Type B pancreatic cell (in vitro differentiated cells): ENCODE measurements at regions not wholly inside any gene's neighbourhood (a gene's known extent, or its start where the extent isn't known, plus 50 kb on each side); places are given as distances from the start of the nearest gene placed in this dataset.

Source experiments
- DNase-seq: peaks from one replicate; pipeline ENCODE4 v3.0.0; 2021; ENCODE audit warnings: mixed read lengths; ENCODE audit not compliant: unreplicated experiment; ENCODE audit errors: extremely low spot score
- H3K27ac Mint-ChIP-seq: 2 replicates; pipeline ENCODE4 v1.8.0; 2021; ENCODE audit warnings: mild to moderate bottlenecking, mixed read lengths
- H3K27me3 Mint-ChIP-seq: 2 replicates; pipeline ENCODE4 v1.8.0; 2021; ENCODE audit warnings: mixed read lengths
- H3K36me3 Mint-ChIP-seq: 2 replicates; pipeline ENCODE4 v1.8.0; 2021; ENCODE audit warnings: mixed read lengths
- H3K4me1 Mint-ChIP-seq: one replicate; pipeline ENCODE4 v1.8.0; 2021; ENCODE audit warnings: mixed read lengths; ENCODE audit not compliant: unreplicated experiment
- H3K4me3 Mint-ChIP-seq: 2 replicates; pipeline ENCODE4 v1.8.0; 2021; ENCODE audit warnings: mild to moderate bottlenecking, mixed read lengths
- H3K9me3 Mint-ChIP-seq: 2 replicates; pipeline ENCODE4 v1.8.0; 2021; ENCODE audit warnings: mixed read lengths
- TF ChIP-seq, protein P1 (sequence below): fragments of 200-600 bp; sonication (generic); conservative IDR thresholded peaks from 2 replicates; pipeline ENCODE4 v1.5.0; 2021; ENCODE audit warnings: antibody characterized with exemption, mild to moderate bottlenecking

DNA sequence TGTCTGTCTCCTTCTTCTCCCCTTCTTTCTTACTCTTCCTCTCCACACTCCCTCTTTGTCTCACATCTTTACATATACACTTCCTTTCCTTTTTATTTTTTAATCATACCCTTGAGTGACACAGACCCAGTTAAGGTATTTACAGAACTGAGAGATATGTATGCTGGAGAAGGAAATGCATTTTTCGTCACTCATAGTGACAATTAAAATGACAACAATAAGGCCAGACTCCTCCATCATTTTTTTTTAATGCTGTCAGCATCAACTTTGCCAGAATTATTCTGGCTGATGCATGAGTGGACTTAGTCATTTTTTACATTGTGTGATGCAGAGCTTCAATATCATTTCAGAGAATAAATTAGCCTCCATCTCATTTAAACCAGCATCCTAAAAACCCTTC is 272.9 kb downstream of the TMEM38B start:
- no peak for DNase-seq
- Mint-ChIP-seq H3K4me3 (no peak overlapping the region), H3K27me3 (no peaks in the 10 kb centered on the region), H3K4me1 (peaks cover 16% of the 10 kb centered on the region), H3K9me3 (no peaks in the 10 kb centered on the region), H3K36me3 (no peaks in the 10 kb centered on the region), H3K27ac (no peak overlapping the region)
- TF ChIP-seq, protein P1, sequence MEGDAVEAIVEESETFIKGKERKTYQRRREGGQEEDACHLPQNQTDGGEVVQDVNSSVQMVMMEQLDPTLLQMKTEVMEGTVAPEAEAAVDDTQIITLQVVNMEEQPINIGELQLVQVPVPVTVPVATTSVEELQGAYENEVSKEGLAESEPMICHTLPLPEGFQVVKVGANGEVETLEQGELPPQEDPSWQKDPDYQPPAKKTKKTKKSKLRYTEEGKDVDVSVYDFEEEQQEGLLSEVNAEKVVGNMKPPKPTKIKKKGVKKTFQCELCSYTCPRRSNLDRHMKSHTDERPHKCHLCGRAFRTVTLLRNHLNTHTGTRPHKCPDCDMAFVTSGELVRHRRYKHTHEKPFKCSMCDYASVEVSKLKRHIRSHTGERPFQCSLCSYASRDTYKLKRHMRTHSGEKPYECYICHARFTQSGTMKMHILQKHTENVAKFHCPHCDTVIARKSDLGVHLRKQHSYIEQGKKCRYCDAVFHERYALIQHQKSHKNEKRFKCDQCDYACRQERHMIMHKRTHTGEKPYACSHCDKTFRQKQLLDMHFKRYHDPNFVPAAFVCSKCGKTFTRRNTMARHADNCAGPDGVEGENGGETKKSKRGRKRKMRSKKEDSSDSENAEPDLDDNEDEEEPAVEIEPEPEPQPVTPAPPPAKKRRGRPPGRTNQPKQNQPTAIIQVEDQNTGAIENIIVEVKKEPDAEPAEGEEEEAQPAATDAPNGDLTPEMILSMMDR = no peak

DNA sequence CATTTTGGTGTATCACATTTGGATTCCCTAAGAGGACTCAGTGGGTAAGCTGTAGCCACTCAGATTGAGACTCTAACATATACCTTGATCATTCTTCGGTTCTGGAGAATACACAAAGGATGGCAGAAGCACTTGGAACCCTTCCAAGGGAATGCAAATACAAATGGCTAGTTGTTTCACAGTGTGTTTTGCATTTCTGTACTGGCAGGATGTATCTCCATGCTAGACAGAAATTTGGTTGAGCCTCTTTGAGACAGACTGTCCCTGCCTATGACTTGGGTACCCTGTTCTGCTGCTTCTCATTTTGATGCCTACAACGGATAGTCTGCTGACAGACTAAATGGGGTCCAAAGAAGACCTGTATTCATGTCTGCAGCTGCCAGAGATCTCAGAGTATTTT is 273.5 kb downstream of the TMEM38B start:
- Mint-ChIP-seq H3K36me3 (no peaks in the 10 kb centered on the region), H3K4me1 (peaks cover 21% of the 10 kb centered on the region), H3K4me3 (no peak overlapping the region), H3K27me3 (no peaks in the 10 kb centered on the region), H3K9me3 (no peaks in the 10 kb centered on the region), H3K27ac (no peak overlapping the region)
- no peak for DNase-seq
- TF ChIP-seq, protein P1 = no peak

DNA sequence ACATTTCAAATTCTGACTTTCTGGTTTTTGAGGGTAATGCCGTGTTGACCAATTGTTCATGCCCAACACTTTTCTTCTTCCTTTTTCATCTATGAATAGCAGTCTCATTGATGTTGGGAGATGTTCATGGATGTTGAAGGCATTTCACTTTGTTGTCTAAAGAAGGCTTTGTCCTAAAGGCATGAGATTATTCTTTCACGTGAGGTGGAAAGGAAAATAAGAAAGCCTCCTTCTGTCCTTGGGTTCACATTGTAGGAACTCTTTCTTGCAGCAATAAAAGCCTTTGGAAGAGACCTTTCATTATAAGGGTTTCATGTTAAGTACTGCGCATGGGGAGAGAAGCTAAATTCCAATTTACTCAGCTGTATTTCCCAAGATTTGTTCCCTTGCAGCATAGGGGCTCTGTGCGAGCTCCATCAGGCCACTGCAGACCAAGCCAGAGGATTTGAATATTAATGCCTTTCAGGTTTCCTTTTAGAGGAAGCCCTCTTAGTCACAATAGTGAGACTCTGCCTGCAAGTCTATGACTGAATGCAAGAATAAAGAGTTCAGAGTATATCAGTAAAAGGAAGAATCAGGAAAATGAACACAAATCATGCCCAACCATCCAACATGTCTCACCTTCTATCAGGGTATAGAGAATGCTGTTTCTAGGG is 274.6 kb downstream of the TMEM38B start:
- Mint-ChIP-seq H3K9me3 (no peaks in the 10 kb centered on the region), H3K36me3 (no peaks in the 10 kb centered on the region), H3K4me1 (peaks cover 25% of the 10 kb centered on the region), H3K27me3 (no peaks in the 10 kb centered on the region), H3K27ac (no peak overlapping the region), H3K4me3 (no peak overlapping the region)
- TF ChIP-seq, protein P1 = no peak
- DNase-seq = no peak

DNA sequence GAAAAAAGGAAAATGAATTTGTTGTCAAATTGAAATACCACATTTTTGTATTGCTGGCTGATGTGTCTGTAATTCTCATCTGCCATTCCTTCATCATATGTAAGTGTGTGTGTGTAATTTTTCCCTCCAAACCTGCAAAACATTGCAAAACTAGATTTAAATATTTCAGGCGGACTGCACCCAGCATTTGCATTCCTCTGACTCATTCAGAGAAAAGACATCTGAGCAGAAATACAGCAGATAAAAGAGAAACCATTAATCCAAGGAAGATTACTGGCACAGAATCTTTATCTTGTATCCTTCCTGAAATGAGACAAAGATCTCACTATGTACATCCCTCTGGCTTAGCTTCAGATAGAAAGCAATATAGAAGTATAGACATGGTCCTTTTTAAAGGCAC is 275.3 kb downstream of the TMEM38B start:
- Mint-ChIP-seq H3K4me3 (no peak overlapping the region), H3K4me1 (peaks cover 25% of the 10 kb centered on the region), H3K36me3 (no peaks in the 10 kb centered on the region), H3K9me3 (no peaks in the 10 kb centered on the region), H3K27ac (no peak overlapping the region), H3K27me3 (no peaks in the 10 kb centered on the region)
- TF ChIP-seq, protein P1 = no peak
- no peak for DNase-seq

DNA sequence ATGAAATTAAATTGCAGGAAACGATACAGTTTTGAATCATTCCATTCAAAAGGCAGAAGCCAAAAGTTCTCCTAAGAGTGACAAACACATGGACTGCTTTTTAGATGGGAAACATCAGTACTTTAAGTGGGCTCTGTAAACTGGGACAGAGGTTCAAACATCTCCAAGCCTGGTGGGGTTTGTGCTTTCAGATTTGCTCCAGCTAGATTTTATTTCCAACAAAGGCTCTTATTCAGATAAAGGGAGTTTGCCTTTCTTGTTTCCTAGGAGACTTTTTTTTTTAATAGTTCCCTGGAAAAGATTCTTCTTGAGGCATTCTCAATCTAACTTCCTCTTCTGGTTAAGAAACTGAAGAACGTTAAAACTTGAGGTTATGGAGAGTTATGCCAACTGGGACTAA is 277.6 kb downstream of the TMEM38B start:
- DNase-seq = no peak
- no peak overlapping the region for H3K27ac Mint-ChIP-seq
- no peak overlapping the region for H3K4me3 Mint-ChIP-seq
- H3K4me1 Mint-ChIP-seq = peaks cover 40% of the 10 kb centered on the region
- H3K36me3 Mint-ChIP-seq = no peaks in the 10 kb centered on the region
- peaks cover 4% of the 10 kb centered on the region for H3K9me3 Mint-ChIP-seq
- TF ChIP-seq, protein P1 = no peak
- H3K27me3 Mint-ChIP-seq = no peaks in the 10 kb centered on the region
